ENCODE measurements at regions not wholly inside any gene's neighbourhood (a gene's known extent, or its start where the extent isn't known, plus 50 kb on each side); places are given as distances from the start of the nearest gene placed in this dataset.

DNA sequence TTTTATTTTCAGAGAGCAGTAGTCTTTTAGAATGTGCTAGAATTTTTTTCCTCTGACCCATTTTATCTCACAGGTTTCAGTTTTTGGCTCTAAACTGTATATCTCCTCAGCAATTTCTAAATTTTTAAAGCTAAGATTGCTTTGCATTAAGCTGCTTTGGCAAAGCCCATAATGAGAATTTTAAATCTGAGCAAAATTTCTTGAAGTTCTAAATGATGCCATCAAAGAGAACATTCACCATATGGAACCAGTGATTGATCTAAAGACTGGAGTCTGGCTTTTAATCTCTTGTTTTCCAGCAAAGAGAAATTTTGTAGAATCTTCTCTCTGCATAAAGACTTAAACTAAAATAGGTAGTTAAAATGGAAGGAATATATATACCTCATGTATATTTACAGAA, 313.6 kb downstream of the TBC1D32 start:
- H3K4me1 ChIP-seq (ENCODE audit: control insufficient read depth in 1 of 2, extremely low read depth in 1 of 2, insufficient read depth in 2 of 2, low read length in 2 of 2), result no peaks in the 10 kb centered on the region
- H3K4me3 ChIP-seq (ENCODE audit: control insufficient read depth in 1 of 2, extremely low read depth in 1 of 2, low read length in 1 of 2), result no peak overlapping the region
- no peaks in the 10 kb centered on the region for H3K27me3 ChIP-seq (replicated peaks in 1 of 2; ENCODE audit: control insufficient read depth in 2 of 2, extremely low read depth in 1 of 2, insufficient read depth in 2 of 2, low read length in 1 of 2)
- DNase-seq (no peak), ATAC-seq (replicated peaks in 1 of 4) (no peak)
- CTCF ChIA-PET, result no interaction called here
- H3K27ac ChIP-seq (ENCODE audit: low read length), result no peak overlapping the region
- H3K27ac Mint-ChIP-seq, result no peak overlapping the region
- no peaks in the 10 kb centered on the region for H3K36me3 ChIP-seq (ENCODE audit: control insufficient read depth in 2 of 2, extremely low read depth in 1 of 2, insufficient read depth in 1 of 2, low read length in 1 of 2)
- no peak overlapping the region for H3K4me3 Mint-ChIP-seq
- H3K9me3 ChIP-seq, result no peaks in the 10 kb centered on the region
- H3K27me3 Mint-ChIP-seq, result peaks cover 0 to 10% of the 10 kb centered on the region in 2 donors
- H3K4me1 Mint-ChIP-seq, result no peaks in the 10 kb centered on the region
- POLR2A ChIA-PET, result no interaction called here
- H3K36me3 Mint-ChIP-seq, result no peaks in the 10 kb centered on the region
- peaks cover 1 to 9% (median 7%) of the 10 kb centered on the region in 3 donors for H3K9me3 Mint-ChIP-seq

- CTCF ChIA-PET, result no interaction called here
- DNase-seq, result no peak
- no peaks in the 10 kb centered on the region for H3K36me3 Mint-ChIP-seq
- H3K4me1 Mint-ChIP-seq, result no peaks in the 10 kb centered on the region
- H3K4me1 ChIP-seq (ENCODE audit: control insufficient read depth in 1 of 2, extremely low read depth in 1 of 2, insufficient read depth in 2 of 2, low read length in 2 of 2), result no peaks in the 10 kb centered on the region
- no peaks in the 10 kb centered on the region for H3K36me3 ChIP-seq (ENCODE audit: control insufficient read depth in 2 of 2, extremely low read depth in 1 of 2, insufficient read depth in 1 of 2, low read length in 1 of 2)
- no peak overlapping the region for H3K4me3 ChIP-seq (ENCODE audit: control insufficient read depth in 1 of 2, extremely low read depth in 1 of 2, low read length in 1 of 2)
- no peaks in the 10 kb centered on the region for H3K27me3 Mint-ChIP-seq
- H3K27ac Mint-ChIP-seq, result no peak overlapping the region
- ATAC-seq (replicated peaks in 1 of 4), result no peak
- POLR2A ChIA-PET, result no interaction called here
- H3K4me3 Mint-ChIP-seq, result no peak overlapping the region
- no peaks in the 10 kb centered on the region for H3K9me3 ChIP-seq
- no peak overlapping the region for H3K27ac ChIP-seq (ENCODE audit: low read length)
- peaks cover 0 to 3% (median 2%) of the 10 kb centered on the region in 3 donors for H3K9me3 Mint-ChIP-seq
- no peaks in the 10 kb centered on the region for H3K27me3 ChIP-seq (replicated peaks in 1 of 2; ENCODE audit: control insufficient read depth in 2 of 2, extremely low read depth in 1 of 2, insufficient read depth in 2 of 2, low read length in 1 of 2)
Measured at GRCh38 chr6:121008553-121008952, 325.7 kb downstream of the TBC1D32 start.

- no peak for DNase-seq
- Mint-ChIP-seq H3K9me3 (peaks cover 0 to 17% (median 13%) of the 10 kb centered on the region in 3 donors), H3K4me1 (no peaks in the 10 kb centered on the region), H3K36me3 (no peaks in the 10 kb centered on the region), H3K27me3 (no peaks in the 10 kb centered on the region), H3K27ac (no peak overlapping the region), H3K4me3 (no peak overlapping the region)
- ChIA-PET POLR2A (no interaction called here), CTCF (no interaction called here)
- Histone ChIP-seq H3K36me3 (ENCODE audit: control insufficient read depth in 2 of 2, extremely low read depth in 1 of 2, insufficient read depth in 1 of 2, low read length in 1 of 2) (no peaks in the 10 kb centered on the region), H3K9me3 (no peaks in the 10 kb centered on the region), H3K4me1 (ENCODE audit: control insufficient read depth in 1 of 2, extremely low read depth in 1 of 2, insufficient read depth in 2 of 2, low read length in 2 of 2) (no peaks in the 10 kb centered on the region), H3K27me3 (replicated peaks in 1 of 2; ENCODE audit: control insufficient read depth in 2 of 2, extremely low read depth in 1 of 2, insufficient read depth in 2 of 2, low read length in 1 of 2) (no peaks in the 10 kb centered on the region), H3K4me3 (ENCODE audit: control insufficient read depth in 1 of 2, extremely low read depth in 1 of 2, low read length in 1 of 2) (no peak overlapping the region), H3K27ac (ENCODE audit: low read length) (no peak overlapping the region)
- ATAC-seq (replicated peaks in 1 of 4), result no peak
- WGBS (ENCODE audit: insufficient coverage), result no CpG with 5 or more reads among the region's 2 CpGs
Measured at GRCh38 chr6:121006024-121006423, 328.3 kb downstream of the TBC1D32 start.

- H3K9me3 ChIP-seq, result no peaks in the 10 kb centered on the region
- DNase-seq (no peak), ATAC-seq (replicated peaks in 1 of 4) (no peak)
- H3K36me3 ChIP-seq (ENCODE audit: control insufficient read depth in 2 of 2, extremely low read depth in 1 of 2, insufficient read depth in 1 of 2, low read length in 1 of 2), result no peaks in the 10 kb centered on the region
- Mint-ChIP-seq H3K9me3 (peaks cover 0 to 14% (median 12%) of the 10 kb centered on the region in 3 donors), H3K36me3 (no peaks in the 10 kb centered on the region), H3K4me3 (no peak overlapping the region), H3K4me1 (no peaks in the 10 kb centered on the region), H3K27me3 (no peaks in the 10 kb centered on the region), H3K27ac (no peak overlapping the region)
- no peak overlapping the region for H3K27ac ChIP-seq (ENCODE audit: low read length)
- no peaks in the 10 kb centered on the region for H3K4me1 ChIP-seq (ENCODE audit: control insufficient read depth in 1 of 2, extremely low read depth in 1 of 2, insufficient read depth in 2 of 2, low read length in 2 of 2)
- no peak overlapping the region for H3K4me3 ChIP-seq (ENCODE audit: control insufficient read depth in 1 of 2, extremely low read depth in 1 of 2, low read length in 1 of 2)
- WGBS (ENCODE audit: insufficient coverage), result no CpG with 5 or more reads among the region's 5 CpGs
- POLR2A ChIA-PET, result no interaction called here
- CTCF ChIA-PET, result no interaction called here
- no peaks in the 10 kb centered on the region for H3K27me3 ChIP-seq (replicated peaks in 1 of 2; ENCODE audit: control insufficient read depth in 2 of 2, extremely low read depth in 1 of 2, insufficient read depth in 2 of 2, low read length in 1 of 2)
Measured at GRCh38 chr6:121000381-121000780, 333.9 kb downstream of the TBC1D32 start.

GRCh38 chr6:120996340-120996739, 337.9 kb downstream of the TBC1D32 start:
- POLR2A ChIA-PET, result no interaction called here
- Mint-ChIP-seq H3K9me3 (peaks cover 0 to 3% (median 3%) of the 10 kb centered on the region in 3 donors), H3K4me3 (no peak overlapping the region), H3K27ac (no peak overlapping the region), H3K27me3 (peaks cover 0 to 4% of the 10 kb centered on the region in 2 donors), H3K36me3 (no peaks in the 10 kb centered on the region), H3K4me1 (no peaks in the 10 kb centered on the region)
- Histone ChIP-seq H3K36me3 (ENCODE audit: control insufficient read depth in 2 of 2, extremely low read depth in 1 of 2, insufficient read depth in 1 of 2, low read length in 1 of 2) (no peaks in the 10 kb centered on the region), H3K9me3 (no peaks in the 10 kb centered on the region), H3K27me3 (replicated peaks in 1 of 2; ENCODE audit: control insufficient read depth in 2 of 2, extremely low read depth in 1 of 2, insufficient read depth in 2 of 2, low read length in 1 of 2) (no peaks in the 10 kb centered on the region), H3K27ac (ENCODE audit: low read length) (no peak overlapping the region), H3K4me3 (ENCODE audit: control insufficient read depth in 1 of 2, extremely low read depth in 1 of 2, low read length in 1 of 2) (no peak overlapping the region), H3K4me1 (ENCODE audit: control insufficient read depth in 1 of 2, extremely low read depth in 1 of 2, insufficient read depth in 2 of 2, low read length in 2 of 2) (no peaks in the 10 kb centered on the region)
- CTCF ChIA-PET, result no interaction called here
- ATAC-seq (replicated peaks in 1 of 4) (no peak), DNase-seq (no peak)
- no CpG with 5 or more reads among the region's 5 CpGs for WGBS (ENCODE audit: insufficient coverage)

DNA sequence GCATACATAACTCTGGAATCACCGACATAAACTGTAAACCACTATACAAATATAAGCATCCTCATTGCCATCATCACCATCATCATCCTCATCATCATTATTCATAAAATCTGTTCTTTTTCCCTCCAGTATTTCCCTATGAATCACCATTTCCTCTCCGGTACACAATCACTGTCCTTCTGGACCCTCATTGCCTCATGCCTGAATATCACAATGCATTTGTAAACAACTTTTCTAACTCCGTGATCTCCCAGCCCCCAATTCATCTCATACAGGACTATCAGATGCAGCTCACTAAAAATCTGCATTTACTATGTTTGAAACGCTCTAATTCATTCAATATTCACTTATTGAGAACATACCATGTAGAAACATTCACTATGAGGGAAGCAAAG, 339.7 kb downstream of the TBC1D32 start:
- 95% methylated on average over 3 of the region's 4 CpGs for WGBS (ENCODE audit: insufficient coverage)
- H3K27me3 ChIP-seq (replicated peaks in 1 of 2; ENCODE audit: control insufficient read depth in 2 of 2, extremely low read depth in 1 of 2, insufficient read depth in 2 of 2, low read length in 1 of 2), result no peaks in the 10 kb centered on the region
- ATAC-seq (replicated peaks in 1 of 4), result no peak
- no peaks in the 10 kb centered on the region for H3K36me3 Mint-ChIP-seq
- no peak overlapping the region for H3K27ac ChIP-seq (ENCODE audit: low read length)
- H3K4me3 ChIP-seq (ENCODE audit: control insufficient read depth in 1 of 2, extremely low read depth in 1 of 2, low read length in 1 of 2), result no peak overlapping the region
- POLR2A ChIA-PET, result no interaction called here
- no peaks in the 10 kb centered on the region for H3K36me3 ChIP-seq (ENCODE audit: control insufficient read depth in 2 of 2, extremely low read depth in 1 of 2, insufficient read depth in 1 of 2, low read length in 1 of 2)
- CTCF ChIA-PET, result no interaction called here
- DNase-seq, result no peak
- H3K9me3 ChIP-seq, result no peaks in the 10 kb centered on the region
- H3K27me3 Mint-ChIP-seq, result peaks cover 0 to 4% of the 10 kb centered on the region in 2 donors
- H3K4me3 Mint-ChIP-seq, result no peak overlapping the region
- no peaks in the 10 kb centered on the region for H3K4me1 ChIP-seq (ENCODE audit: control insufficient read depth in 1 of 2, extremely low read depth in 1 of 2, insufficient read depth in 2 of 2, low read length in 2 of 2)
- H3K4me1 Mint-ChIP-seq, result no peaks in the 10 kb centered on the region
- H3K27ac Mint-ChIP-seq, result no peak overlapping the region
- peaks cover 0 to 3% (median 0%) of the 10 kb centered on the region in 3 donors for H3K9me3 Mint-ChIP-seq

DNA sequence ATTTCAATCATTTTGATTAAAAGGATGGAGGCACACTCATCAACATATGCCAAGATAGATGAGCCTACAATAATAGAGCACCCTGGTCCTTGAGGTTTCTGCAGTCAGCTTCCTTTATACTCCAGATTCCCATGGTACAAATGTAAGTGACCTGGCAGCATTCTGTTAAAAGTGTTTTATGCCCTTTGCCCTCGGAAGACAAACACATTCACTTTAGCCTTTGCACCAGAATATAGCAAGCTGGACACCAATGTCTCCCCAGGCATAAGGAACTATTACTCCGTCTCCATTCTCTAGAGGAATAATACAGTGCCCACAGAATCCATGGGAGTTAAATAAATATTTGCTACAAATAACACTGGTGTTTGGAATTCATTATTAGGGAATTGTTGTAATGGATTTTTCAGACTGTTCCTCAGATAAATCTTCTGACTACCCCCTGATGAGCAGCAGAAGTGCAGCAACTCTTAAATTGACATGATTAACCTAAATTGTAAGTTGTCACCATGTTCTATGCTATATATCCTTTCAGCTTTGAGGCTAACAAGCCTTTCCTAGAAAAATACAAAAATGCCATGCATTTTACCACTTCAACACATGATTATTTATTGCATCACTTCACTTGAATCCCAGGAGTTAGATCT, 340.2 kb downstream of the TBC1D32 start:
- Mint-ChIP-seq H3K4me3 (no peak overlapping the region), H3K4me1 (no peaks in the 10 kb centered on the region), H3K27me3 (peaks cover 0 to 4% of the 10 kb centered on the region in 2 donors), H3K9me3 (peaks cover 0 to 3% (median 0%) of the 10 kb centered on the region in 3 donors), H3K27ac (no peak overlapping the region), H3K36me3 (no peaks in the 10 kb centered on the region)
- H3K4me1 ChIP-seq (ENCODE audit: control insufficient read depth in 1 of 2, extremely low read depth in 1 of 2, insufficient read depth in 2 of 2, low read length in 2 of 2), result no peaks in the 10 kb centered on the region
- H3K4me3 ChIP-seq (ENCODE audit: control insufficient read depth in 1 of 2, extremely low read depth in 1 of 2, low read length in 1 of 2), result no peak overlapping the region
- H3K27ac ChIP-seq (ENCODE audit: low read length), result no peak overlapping the region
- H3K36me3 ChIP-seq (ENCODE audit: control insufficient read depth in 2 of 2, extremely low read depth in 1 of 2, insufficient read depth in 1 of 2, low read length in 1 of 2), result no peaks in the 10 kb centered on the region
- ChIA-PET CTCF (no interaction called here), POLR2A (no interaction called here)
- WGBS (ENCODE audit: insufficient coverage), result no CpG with 5 or more reads among the region's 2 CpGs
- no peaks in the 10 kb centered on the region for H3K9me3 ChIP-seq
- no peaks in the 10 kb centered on the region for H3K27me3 ChIP-seq (replicated peaks in 1 of 2; ENCODE audit: control insufficient read depth in 2 of 2, extremely low read depth in 1 of 2, insufficient read depth in 2 of 2, low read length in 1 of 2)
- ATAC-seq (replicated peaks in 1 of 4) (no peak), DNase-seq (no peak)
